GM23248 (cell line): ENCODE measurements at regions not wholly inside any gene's neighbourhood (a gene's known extent, or its start where the extent isn't known, plus 50 kb on each side); places are given as distances from the start of the nearest gene placed in this dataset.

Experiments
- EZH2 ChIP-seq: fragments of 200-600 bp; sonication (generic); IDR thresholded peaks from 2 replicates; pipeline ENCODE4 v1.6.1; 2018; ENCODE audit warnings: antibody characterized with exemption, mild to moderate bottlenecking; ENCODE audit not compliant: insufficient read depth, poor library complexity, severe bottlenecking
- EZH2phosphoT487 ChIP-seq: fragments of 200-600 bp; sonication (generic); IDR thresholded peaks from 2 replicates; pipeline ENCODE4 v1.6.1; 2018; ENCODE audit warnings: antibody characterized with exemption, moderate library complexity, mild to moderate bottlenecking, low read depth; ENCODE audit not compliant: insufficient read depth

- TF ChIP-seq EZH2: no peak
- no peak for TF ChIP-seq EZH2phosphoT487
Measured at GRCh38 chr10:111493024-111493625, 416.3 kb downstream of the ADRA2A start.
